ENCODE measurements at regions not wholly inside any gene's neighbourhood (a gene's known extent, or its start where the extent isn't known, plus 50 kb on each side); places are given as distances from the start of the nearest gene placed in this dataset.

- intact Hi-C loops (cut with micrococcal nuclease; ENCODE audit: unreplicated experiment): no loop called here
- Histone ChIP-seq H3K4me1 (peaks cover 47% of the 10 kb centered on the region), H3K4me3 (ENCODE audit: low read depth, low read length) (no peak overlapping the region), H3K9me3 (no peaks in the 10 kb centered on the region), H3K27me3 (replicated peaks; ENCODE audit: control insufficient read depth, insufficient read depth, low read length) (no peaks in the 10 kb centered on the region), H3K36me3 (ENCODE audit: control insufficient read depth, insufficient read depth, low read length) (no peaks in the 10 kb centered on the region)
- Mint-ChIP-seq H3K27me3 (ENCODE audit: insufficient read depth, unreplicated experiment) (no peaks in the 10 kb centered on the region), H3K9me3 (ENCODE audit: unreplicated experiment) (peaks cover 9% of the 10 kb centered on the region), H3K4me1 (ENCODE audit: low read depth, unreplicated experiment) (peaks cover 32% of the 10 kb centered on the region), H3K36me3 (ENCODE audit: insufficient read depth, unreplicated experiment) (no peaks in the 10 kb centered on the region), H3K4me3 (ENCODE audit: unreplicated experiment) (no peak overlapping the region), H3K27ac (ENCODE audit: unreplicated experiment) (no peak overlapping the region)
- no peak for DNase-seq
- no TSS peak for BruUV-seq (replicated peaks)
- TF ChIP-seq CTCF (IDR thresholded peaks at IDR 0.05; ENCODE audit: insufficient read depth in 1 of 2, low read depth in 1 of 2, low read length in 1 of 2, severe bottlenecking in 1 of 2, unreplicated experiment in 1 of 2): no peak
- ChIA-PET POLR2A (no interaction called here), CTCF (no interaction called here)
These were observed 68.3 kb upstream of the PPM1B start for GRCh38 chr2:44100351-44100750.

- no peaks in the 10 kb centered on the region for H3K9me3 ChIP-seq
These were observed 67.4 kb upstream of the PPM1B start for GRCh38 chr2:44101246-44101645.

DNA sequence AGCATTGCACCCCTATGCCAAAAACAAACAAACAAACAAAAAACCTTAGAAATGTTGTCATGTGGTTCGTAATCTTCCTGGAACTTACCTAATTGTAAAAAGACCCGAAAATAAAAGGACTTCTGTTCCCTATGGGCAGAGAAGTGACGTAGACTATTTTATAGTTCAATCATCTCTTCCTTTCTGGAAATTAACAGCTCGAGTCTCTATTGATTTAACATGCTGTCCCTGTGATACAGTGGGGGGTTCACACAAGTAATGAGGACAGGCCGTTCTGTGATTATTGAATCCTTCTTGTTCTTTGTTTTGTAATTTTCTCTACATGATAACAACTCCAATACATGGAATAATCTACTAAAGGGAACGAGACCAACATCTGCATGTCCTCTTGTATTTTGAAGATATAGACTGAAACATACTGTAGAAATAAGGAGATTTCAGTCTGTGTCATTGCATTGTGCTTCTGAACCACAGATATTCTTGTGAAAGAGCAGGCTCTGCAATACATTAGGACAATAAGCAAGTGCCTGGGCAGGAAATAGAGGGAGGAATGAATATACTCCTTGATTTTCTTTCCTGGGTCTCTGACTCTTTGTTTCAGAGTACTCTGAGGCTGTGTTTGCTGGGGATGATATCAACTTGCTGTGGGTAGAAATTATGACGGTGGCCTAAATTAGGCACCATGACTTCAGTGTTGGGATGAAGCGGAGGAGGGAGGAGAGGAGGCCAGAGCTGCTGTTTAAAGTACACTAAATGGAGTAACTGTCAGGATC lies 65.7 kb upstream of the PPM1B start:
- DNase-seq: no peak
- intact Hi-C loops (cut with micrococcal nuclease; ENCODE audit: unreplicated experiment): no loop called here
- Histone ChIP-seq H3K27me3 (replicated peaks; ENCODE audit: control insufficient read depth, insufficient read depth, low read length) (no peaks in the 10 kb centered on the region), H3K9me3 (no peaks in the 10 kb centered on the region), H3K4me3 (ENCODE audit: low read depth, low read length) (no peak overlapping the region), H3K4me1 (peaks cover 39% of the 10 kb centered on the region), H3K36me3 (ENCODE audit: control insufficient read depth, insufficient read depth, low read length) (no peaks in the 10 kb centered on the region)
- ChIA-PET POLR2A (no interaction called here), CTCF (no interaction called here)
- no TSS peak for BruUV-seq (replicated peaks)
- no peak overlapping the region for H3K27ac Mint-ChIP-seq (ENCODE audit: unreplicated experiment)
- no peak for TF ChIP-seq CTCF (IDR thresholded peaks at IDR 0.05; ENCODE audit: insufficient read depth in 1 of 2, low read depth in 1 of 2, low read length in 1 of 2, severe bottlenecking in 1 of 2, unreplicated experiment in 1 of 2)
- H3K4me3 Mint-ChIP-seq (ENCODE audit: unreplicated experiment): no peak overlapping the region
- H3K9me3 Mint-ChIP-seq (ENCODE audit: unreplicated experiment): peaks cover 15% of the 10 kb centered on the region
- no peaks in the 10 kb centered on the region for H3K36me3 Mint-ChIP-seq (ENCODE audit: insufficient read depth, unreplicated experiment)
- no peaks in the 10 kb centered on the region for H3K27me3 Mint-ChIP-seq (ENCODE audit: insufficient read depth, unreplicated experiment)
- H3K4me1 Mint-ChIP-seq (ENCODE audit: low read depth, unreplicated experiment): peaks cover 19% of the 10 kb centered on the region

More at GRCh38 chr2:44101246-44101645, 67.4 kb upstream of the PPM1B start:
- no peaks in the 10 kb centered on the region for H3K36me3 ChIP-seq (ENCODE audit: control insufficient read depth, insufficient read depth, low read length)
- peaks cover 9% of the 10 kb centered on the region for H3K9me3 Mint-ChIP-seq (ENCODE audit: unreplicated experiment)
- POLR2A ChIA-PET: no interaction called here
- H3K4me3 ChIP-seq (ENCODE audit: low read depth, low read length): no peak overlapping the region
- BruUV-seq (replicated peaks): no TSS peak
- intact Hi-C loops (cut with micrococcal nuclease; ENCODE audit: unreplicated experiment): no loop called here
- no peak for DNase-seq
- H3K27me3 Mint-ChIP-seq (ENCODE audit: insufficient read depth, unreplicated experiment): no peaks in the 10 kb centered on the region
- no peak overlapping the region for H3K4me3 Mint-ChIP-seq (ENCODE audit: unreplicated experiment)
- no peaks in the 10 kb centered on the region for H3K36me3 Mint-ChIP-seq (ENCODE audit: insufficient read depth, unreplicated experiment)
- TF ChIP-seq CTCF (IDR thresholded peaks at IDR 0.05; ENCODE audit: insufficient read depth in 1 of 2, low read depth in 1 of 2, low read length in 1 of 2, severe bottlenecking in 1 of 2, unreplicated experiment in 1 of 2): no peak
- H3K4me1 ChIP-seq: peaks cover 56% of the 10 kb centered on the region
- no peaks in the 10 kb centered on the region for H3K27me3 ChIP-seq (replicated peaks; ENCODE audit: control insufficient read depth, insufficient read depth, low read length)
- CTCF ChIA-PET: no interaction called here
- H3K4me1 Mint-ChIP-seq (ENCODE audit: low read depth, unreplicated experiment): peaks cover 32% of the 10 kb centered on the region
- H3K27ac Mint-ChIP-seq (ENCODE audit: unreplicated experiment): no peak overlapping the region

Data from Caco-2 (cell line).